ENCODE measurements at regions not wholly inside any gene's neighbourhood (a gene's known extent, or its start where the extent isn't known, plus 50 kb on each side); places are given as distances from the start of the nearest gene placed in this dataset.

- no peak for TF ChIP-seq CTCF (conservative IDR thresholded peaks at IDR 0.05)
- no peak for TF ChIP-seq EZH2 (IDR thresholded peaks at IDR 0.05; ENCODE audit: low read depth)
Observed at GRCh38 chr2:217701622-217702021, 301.2 kb downstream of the TNS1 start.

Measured in PC-9 (cell line).